Panc1 (cell line): ENCODE measurements at regions not wholly inside any gene's neighbourhood (a gene's known extent, or its start where the extent isn't known, plus 50 kb on each side); places are given as distances from the start of the nearest gene placed in this dataset.

Source experiments
- ATAC-seq: fragments of 200-7000 bp; cut with Tn5 transposase; 2 replicates; pipeline ENCODE4 v1.9.1; 2020; ENCODE audit warnings: mild to moderate bottlenecking, moderate library complexity
- BruUV-seq: library from RNA; stranded (reverse); fragments of 400-500 nt; replicated peaks from 2 replicates; lab custom pipeline; 2021; lab: Mats Ljungman, UMichigan
- CTCF ChIA-PET: fragments of 300-600 bp; sonication (Branson Sonifier 250); formaldehyde crosslinking; loops from one replicate; lab custom pipeline; 2022; ENCODE audit warnings: antibody characterized with exemption; lab: Charles Lee
- POLR2A ChIA-PET: fragments of 300-600 bp; sonication (Branson Sonifier 250); formaldehyde crosslinking; loops from one replicate; lab custom pipeline; 2022; ENCODE audit warnings: antibody characterized with exemption; lab: Charles Lee
- DNase-seq: peaks from one replicate; pipeline ENCODE4 v3.0.0-alpha.2; 2010; ENCODE audit warnings: low read depth, low spot score
- H3K27ac ChIP-seq: 2 replicates; pipeline ENCODE4 v1.5.1; 2011; ENCODE audit warnings: mild to moderate bottlenecking, low read length, inconsistent platforms
- H3K27me3 ChIP-seq: fragments of 200-500 bp; sonication (Bioruptor generic); 2 replicates; pipeline ENCODE4 v1.6.0; 2014; ENCODE audit warnings: low read length, inconsistent platforms; ENCODE audit not compliant: control insufficient read depth, insufficient read depth
- H3K36me3 ChIP-seq: fragments of 200-500 bp; sonication (Bioruptor generic); 2 replicates; pipeline ENCODE4 v1.5.1; 2014; ENCODE audit warnings: inconsistent platforms, mild to moderate bottlenecking, low read length, moderate library complexity; ENCODE audit not compliant: control insufficient read depth, insufficient read depth
- H3K4me1 ChIP-seq: 2 replicates; pipeline ENCODE4 v1.5.1; 2011; ENCODE audit warnings: inconsistent platforms, mild to moderate bottlenecking, low read length, moderate library complexity; ENCODE audit not compliant: control insufficient read depth, insufficient read depth
- H3K4me3 ChIP-seq, 2 experiments: 2 replicates each; pipeline ENCODE4 v1.5.1; 2011 to 2012; ENCODE audit warnings: low read depth in 2 of 2, low read length in 2 of 2, mild to moderate bottlenecking in 2 of 2, inconsistent platforms in 1 of 2, moderate library complexity in 1 of 2
- H3K9me3 ChIP-seq: fragments of 200-500 bp; sonication (Bioruptor generic); 2 replicates; pipeline ENCODE4 v1.5.1; 2014; ENCODE audit warnings: low read depth, mild to moderate bottlenecking, inconsistent platforms, low read length, moderate library complexity; ENCODE audit not compliant: control insufficient read depth, insufficient read depth
- POLR2AphosphoS5 ChIP-seq: IDR thresholded peaks from 2 replicates; pipeline ENCODE4 v1.6.1; 2012; ENCODE audit warnings: mild to moderate bottlenecking, low read depth, low read length, moderate library complexity
- SIN3A ChIP-seq: IDR thresholded peaks from 2 replicates; pipeline ENCODE4 v1.6.1; 2012; ENCODE audit warnings: low read depth, mild to moderate bottlenecking, low read length, moderate library complexity, borderline replicate concordance; ENCODE audit not compliant: insufficient read depth
- TCF7L2 ChIP-seq: IDR thresholded peaks from 2 replicates; pipeline ENCODE4 v1.6.1; 2011; ENCODE audit warnings: mild to moderate bottlenecking, low read depth, low read length, inconsistent platforms
- in situ Hi-C: cut with HindIII; loops from 2 replicates; pipeline ENCODE4 v1.10.0; 2016; ENCODE audit warnings: low sequenced_read_pairs, low pct_unique_long_range_greater_than_20kb
- intact Hi-C: fragments of 100-400 bp; cut with micrococcal nuclease; formaldehyde crosslinking; loops from one replicate; pipeline ENCODE4 v1.10.0; 2022; ENCODE audit not compliant: unreplicated experiment
- TF ChIP-seq, protein P1 (sequence below), 2 experiments: IDR thresholded peaks; 2 replicates each; pipeline ENCODE4 v1.6.1; 2011 to 2012; ENCODE audit warnings: low read depth in 2 of 2, control low read depth in 1 of 2, low read length in 1 of 2, mild to moderate bottlenecking in 1 of 2, moderate library complexity in 1 of 2; ENCODE audit not compliant: insufficient read depth in 1 of 2
- TF ChIP-seq, protein P2 (sequence below): fragments of 450-650 bp; IDR thresholded peaks from 2 replicates; pipeline ENCODE4 v1.5.1; 2017; ENCODE audit warnings: mild to moderate bottlenecking

DNA sequence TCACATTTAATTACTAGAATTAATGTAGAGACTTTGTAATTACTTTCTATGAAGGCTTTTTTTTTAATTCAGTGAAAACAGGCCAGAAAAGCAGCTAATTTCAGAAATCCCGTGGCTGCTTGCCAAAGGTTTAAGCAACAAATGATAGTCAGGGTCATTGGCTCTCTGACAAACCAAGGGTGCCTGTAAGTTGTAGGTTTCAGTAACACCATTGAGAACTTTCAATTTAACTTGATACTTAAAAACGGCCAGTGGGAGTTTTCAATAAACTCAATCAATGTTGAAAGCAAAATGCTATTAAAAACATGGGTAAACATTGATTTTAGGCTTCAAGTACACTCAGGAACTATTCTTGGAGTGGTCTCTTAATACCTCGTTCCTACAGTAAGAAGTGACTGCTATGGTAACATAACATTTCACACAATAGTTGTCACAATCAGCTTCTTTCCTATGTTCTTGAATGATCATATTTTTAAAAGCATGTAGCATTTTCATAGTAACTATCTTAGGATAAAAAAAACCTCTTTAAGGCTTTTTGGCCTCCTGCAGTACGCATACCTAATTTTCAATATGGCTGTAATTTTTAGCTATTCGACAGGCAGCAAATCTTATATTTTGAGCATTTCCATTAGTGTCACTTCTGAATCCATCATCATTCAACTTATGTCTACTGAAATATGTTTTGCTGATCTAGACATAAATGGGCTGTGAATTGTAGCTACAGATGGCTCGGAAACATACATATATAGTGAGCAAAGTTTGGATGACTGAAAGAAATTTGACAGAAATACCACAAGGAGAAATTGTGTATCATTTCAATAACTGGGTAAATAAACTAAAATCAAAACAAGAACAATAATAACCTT is 592.1 kb upstream of the GBE1 start:
- POLR2A ChIA-PET, result no interaction called here
- no peaks in the 10 kb centered on the region for H3K27me3 ChIP-seq
- no TSS peak for BruUV-seq
- no peaks in the 10 kb centered on the region for H3K9me3 ChIP-seq
- no peak overlapping the region for H3K4me3 ChIP-seq
- no peaks in the 10 kb centered on the region for H3K36me3 ChIP-seq
- in situ Hi-C loops (no loop called here), intact Hi-C loops (no loop called here)
- H3K4me1 ChIP-seq, result no peaks in the 10 kb centered on the region
- ATAC-seq (no peak), DNase-seq (no peak)
- CTCF ChIA-PET, result no interaction called here
- no peak overlapping the region for H3K27ac ChIP-seq
- TF ChIP-seq, protein P1, sequence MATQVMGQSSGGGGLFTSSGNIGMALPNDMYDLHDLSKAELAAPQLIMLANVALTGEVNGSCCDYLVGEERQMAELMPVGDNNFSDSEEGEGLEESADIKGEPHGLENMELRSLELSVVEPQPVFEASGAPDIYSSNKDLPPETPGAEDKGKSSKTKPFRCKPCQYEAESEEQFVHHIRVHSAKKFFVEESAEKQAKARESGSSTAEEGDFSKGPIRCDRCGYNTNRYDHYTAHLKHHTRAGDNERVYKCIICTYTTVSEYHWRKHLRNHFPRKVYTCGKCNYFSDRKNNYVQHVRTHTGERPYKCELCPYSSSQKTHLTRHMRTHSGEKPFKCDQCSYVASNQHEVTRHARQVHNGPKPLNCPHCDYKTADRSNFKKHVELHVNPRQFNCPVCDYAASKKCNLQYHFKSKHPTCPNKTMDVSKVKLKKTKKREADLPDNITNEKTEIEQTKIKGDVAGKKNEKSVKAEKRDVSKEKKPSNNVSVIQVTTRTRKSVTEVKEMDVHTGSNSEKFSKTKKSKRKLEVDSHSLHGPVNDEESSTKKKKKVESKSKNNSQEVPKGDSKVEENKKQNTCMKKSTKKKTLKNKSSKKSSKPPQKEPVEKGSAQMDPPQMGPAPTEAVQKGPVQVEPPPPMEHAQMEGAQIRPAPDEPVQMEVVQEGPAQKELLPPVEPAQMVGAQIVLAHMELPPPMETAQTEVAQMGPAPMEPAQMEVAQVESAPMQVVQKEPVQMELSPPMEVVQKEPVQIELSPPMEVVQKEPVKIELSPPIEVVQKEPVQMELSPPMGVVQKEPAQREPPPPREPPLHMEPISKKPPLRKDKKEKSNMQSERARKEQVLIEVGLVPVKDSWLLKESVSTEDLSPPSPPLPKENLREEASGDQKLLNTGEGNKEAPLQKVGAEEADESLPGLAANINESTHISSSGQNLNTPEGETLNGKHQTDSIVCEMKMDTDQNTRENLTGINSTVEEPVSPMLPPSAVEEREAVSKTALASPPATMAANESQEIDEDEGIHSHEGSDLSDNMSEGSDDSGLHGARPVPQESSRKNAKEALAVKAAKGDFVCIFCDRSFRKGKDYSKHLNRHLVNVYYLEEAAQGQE (IDR thresholded peaks at IDR 0.05; ENCODE audit: insufficient read depth in 1 of 2, low read depth in 2 of 2, low read length in 1 of 2), result no peak
- TF ChIP-seq, protein P2, sequence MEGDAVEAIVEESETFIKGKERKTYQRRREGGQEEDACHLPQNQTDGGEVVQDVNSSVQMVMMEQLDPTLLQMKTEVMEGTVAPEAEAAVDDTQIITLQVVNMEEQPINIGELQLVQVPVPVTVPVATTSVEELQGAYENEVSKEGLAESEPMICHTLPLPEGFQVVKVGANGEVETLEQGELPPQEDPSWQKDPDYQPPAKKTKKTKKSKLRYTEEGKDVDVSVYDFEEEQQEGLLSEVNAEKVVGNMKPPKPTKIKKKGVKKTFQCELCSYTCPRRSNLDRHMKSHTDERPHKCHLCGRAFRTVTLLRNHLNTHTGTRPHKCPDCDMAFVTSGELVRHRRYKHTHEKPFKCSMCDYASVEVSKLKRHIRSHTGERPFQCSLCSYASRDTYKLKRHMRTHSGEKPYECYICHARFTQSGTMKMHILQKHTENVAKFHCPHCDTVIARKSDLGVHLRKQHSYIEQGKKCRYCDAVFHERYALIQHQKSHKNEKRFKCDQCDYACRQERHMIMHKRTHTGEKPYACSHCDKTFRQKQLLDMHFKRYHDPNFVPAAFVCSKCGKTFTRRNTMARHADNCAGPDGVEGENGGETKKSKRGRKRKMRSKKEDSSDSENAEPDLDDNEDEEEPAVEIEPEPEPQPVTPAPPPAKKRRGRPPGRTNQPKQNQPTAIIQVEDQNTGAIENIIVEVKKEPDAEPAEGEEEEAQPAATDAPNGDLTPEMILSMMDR, result no peak
- TF ChIP-seq SIN3A, result no peak
- TF ChIP-seq TCF7L2, result no peak
- TF ChIP-seq POLR2AphosphoS5, result no peak

DNA sequence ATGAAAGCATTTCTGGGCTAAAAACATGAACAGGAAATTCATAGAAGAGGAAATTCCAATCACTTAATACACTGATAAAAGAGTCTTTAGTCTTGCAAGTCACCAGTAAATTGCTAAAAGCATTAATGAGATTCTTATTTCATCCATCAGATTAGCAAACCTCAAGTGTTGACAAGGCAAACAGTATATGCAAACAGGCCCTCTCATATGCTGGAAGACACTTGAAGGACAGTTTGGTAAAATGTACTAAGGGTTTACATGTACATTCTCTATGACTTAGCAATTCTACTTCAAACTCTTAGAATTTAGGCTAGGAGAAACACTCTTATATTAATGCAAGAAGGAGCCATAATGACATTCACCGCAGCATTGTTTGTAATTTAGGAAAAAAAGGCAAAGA is 586.1 kb upstream of the GBE1 start:
- Histone ChIP-seq H3K9me3 (no peaks in the 10 kb centered on the region), H3K36me3 (no peaks in the 10 kb centered on the region), H3K4me1 (no peaks in the 10 kb centered on the region), H3K27ac (no peak overlapping the region), H3K4me3 (no peak overlapping the region), H3K27me3 (no peaks in the 10 kb centered on the region)
- POLR2A ChIA-PET, result no interaction called here
- CTCF ChIA-PET, result no interaction called here
- ATAC-seq (no peak), DNase-seq (no peak)
- in situ Hi-C loops, result no loop called here
- BruUV-seq, result no TSS peak
- intact Hi-C loops, result no loop called here
- no peak for TF ChIP-seq SIN3A
- TF ChIP-seq TCF7L2, result no peak
- TF ChIP-seq, protein P1 (IDR thresholded peaks at IDR 0.05; ENCODE audit: insufficient read depth in 1 of 2, low read depth in 2 of 2, low read length in 1 of 2), result no peak
- no peak for TF ChIP-seq POLR2AphosphoS5
- TF ChIP-seq, protein P2, result no peak
